ENCODE measurements at regions not wholly inside any gene's neighbourhood (a gene's known extent, or its start where the extent isn't known, plus 50 kb on each side); places are given as distances from the start of the nearest gene placed in this dataset.

- Histone ChIP-seq H3K9me3 (peaks cover 0 to 4% (median 0%) of the 10 kb centered on the region in 3 donors), H3K4me1 (peaks cover 0 to 10% (median 0%) of the 10 kb centered on the region in 4 donors), H3K36me3 (no peaks in the 10 kb centered on the region), H3K4me3 (no peak overlapping the region), H3K27ac (no peak overlapping the region), H3K27me3 (no peaks in the 10 kb centered on the region)
- TF ChIP-seq, protein P1, sequence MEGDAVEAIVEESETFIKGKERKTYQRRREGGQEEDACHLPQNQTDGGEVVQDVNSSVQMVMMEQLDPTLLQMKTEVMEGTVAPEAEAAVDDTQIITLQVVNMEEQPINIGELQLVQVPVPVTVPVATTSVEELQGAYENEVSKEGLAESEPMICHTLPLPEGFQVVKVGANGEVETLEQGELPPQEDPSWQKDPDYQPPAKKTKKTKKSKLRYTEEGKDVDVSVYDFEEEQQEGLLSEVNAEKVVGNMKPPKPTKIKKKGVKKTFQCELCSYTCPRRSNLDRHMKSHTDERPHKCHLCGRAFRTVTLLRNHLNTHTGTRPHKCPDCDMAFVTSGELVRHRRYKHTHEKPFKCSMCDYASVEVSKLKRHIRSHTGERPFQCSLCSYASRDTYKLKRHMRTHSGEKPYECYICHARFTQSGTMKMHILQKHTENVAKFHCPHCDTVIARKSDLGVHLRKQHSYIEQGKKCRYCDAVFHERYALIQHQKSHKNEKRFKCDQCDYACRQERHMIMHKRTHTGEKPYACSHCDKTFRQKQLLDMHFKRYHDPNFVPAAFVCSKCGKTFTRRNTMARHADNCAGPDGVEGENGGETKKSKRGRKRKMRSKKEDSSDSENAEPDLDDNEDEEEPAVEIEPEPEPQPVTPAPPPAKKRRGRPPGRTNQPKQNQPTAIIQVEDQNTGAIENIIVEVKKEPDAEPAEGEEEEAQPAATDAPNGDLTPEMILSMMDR (IDR thresholded peaks at IDR 0.05), result no peak
- no peak for DNase-seq
- intact Hi-C loops (cut with DNase I; ENCODE audit: low total_unique reads), result no loop called here
Measured at GRCh38 chr3:72678867-72679266, 169.4 kb downstream of the SHQ1 start.

DNA sequence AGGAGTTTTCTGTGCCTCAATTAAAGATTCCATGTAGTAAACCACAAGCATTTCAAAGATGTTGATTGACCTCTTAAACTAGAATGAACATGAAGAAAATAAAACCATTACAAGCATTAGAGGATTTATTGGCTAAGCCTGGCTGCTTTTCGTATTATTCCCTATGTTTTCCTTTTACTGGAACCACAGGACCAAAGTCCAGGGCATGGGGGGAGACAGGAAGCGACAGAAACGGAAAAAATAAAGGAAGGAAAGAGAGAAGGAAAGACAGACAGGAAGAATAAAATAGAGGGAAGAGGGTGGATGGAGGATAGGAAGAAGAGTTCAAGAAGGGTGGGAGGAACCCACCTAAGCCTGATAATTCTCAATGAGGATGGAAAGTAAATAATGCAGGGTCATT lies 169.9 kb downstream of the SHQ1 start:
- H3K4me1 ChIP-seq, result peaks cover 0 to 10% (median 0%) of the 10 kb centered on the region in 4 donors
- intact Hi-C loops (cut with DNase I; ENCODE audit: low total_unique reads), result no loop called here
- no peaks in the 10 kb centered on the region for H3K27me3 ChIP-seq
- H3K9me3 ChIP-seq, result peaks cover 0 to 4% (median 0%) of the 10 kb centered on the region in 3 donors
- TF ChIP-seq, protein P1 (IDR thresholded peaks at IDR 0.05), result no peak
- H3K4me3 ChIP-seq, result no peak overlapping the region
- DNase-seq, result no peak
- no peaks in the 10 kb centered on the region for H3K36me3 ChIP-seq
- no peak overlapping the region for H3K27ac ChIP-seq

- Histone ChIP-seq H3K4me3 (no peak overlapping the region), H3K27me3 (peaks cover 0 to 2% of the 10 kb centered on the region in 2 donors), H3K4me1 (peaks cover 0 to 10% (median 0%) of the 10 kb centered on the region in 4 donors), H3K36me3 (no peaks in the 10 kb centered on the region), H3K9me3 (no peaks in the 10 kb centered on the region), H3K27ac (no peak overlapping the region)
- intact Hi-C loops (cut with DNase I; ENCODE audit: low total_unique reads), result no loop called here
- TF ChIP-seq, protein P1 (IDR thresholded peaks at IDR 0.05), result no peak
- DNase-seq, result no peak
Measured at GRCh38 chr3:72675243-72675642, 173.0 kb downstream of the SHQ1 start.

DNA sequence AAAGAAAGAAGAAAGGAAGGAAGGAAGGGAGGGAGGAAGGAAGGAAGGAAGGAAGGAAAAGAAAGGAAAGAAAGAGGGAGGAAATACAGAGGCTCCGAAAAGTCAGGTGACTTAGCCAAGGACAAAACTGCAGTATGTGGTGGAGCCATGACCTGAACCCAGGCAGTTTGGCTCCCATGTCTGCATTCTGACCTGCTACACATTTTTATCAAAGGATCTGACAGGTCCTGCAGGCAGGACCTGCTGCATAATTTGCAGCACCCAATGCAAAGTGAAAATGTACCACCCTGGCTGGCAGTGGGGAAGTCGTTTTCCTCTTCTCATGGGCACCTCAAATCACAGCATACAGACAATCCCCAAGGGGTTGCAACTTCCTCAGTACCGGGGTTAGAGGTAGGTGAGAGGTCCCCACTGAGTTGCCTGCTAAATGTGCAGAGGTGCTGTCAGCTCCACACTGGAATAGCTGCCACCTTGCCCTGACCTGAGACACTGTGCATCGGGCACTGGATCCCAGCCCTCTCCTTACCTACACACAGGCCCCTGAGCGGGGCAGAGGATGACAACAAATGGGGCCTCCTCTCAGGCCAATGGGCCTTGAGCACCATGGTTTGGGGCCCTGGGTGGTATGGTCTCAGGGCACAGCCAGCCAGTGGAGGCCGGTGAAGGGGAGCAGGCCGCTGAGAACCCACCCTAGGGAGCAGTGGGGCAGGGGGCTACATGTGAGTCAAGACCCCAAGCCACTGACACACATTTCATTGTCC lies 175.1 kb downstream of the SHQ1 start:
- Histone ChIP-seq H3K36me3 (no peaks in the 10 kb centered on the region), H3K4me3 (no peak overlapping the region), H3K9me3 (no peaks in the 10 kb centered on the region), H3K27ac (no peak overlapping the region), H3K27me3 (peaks cover 0 to 2% of the 10 kb centered on the region in 2 donors), H3K4me1 (no peaks in the 10 kb centered on the region)
- DNase-seq, result no peak
- intact Hi-C loops (cut with DNase I; ENCODE audit: low total_unique reads), result no loop called here
- TF ChIP-seq, protein P1 (IDR thresholded peaks at IDR 0.05), result no peak

DNA sequence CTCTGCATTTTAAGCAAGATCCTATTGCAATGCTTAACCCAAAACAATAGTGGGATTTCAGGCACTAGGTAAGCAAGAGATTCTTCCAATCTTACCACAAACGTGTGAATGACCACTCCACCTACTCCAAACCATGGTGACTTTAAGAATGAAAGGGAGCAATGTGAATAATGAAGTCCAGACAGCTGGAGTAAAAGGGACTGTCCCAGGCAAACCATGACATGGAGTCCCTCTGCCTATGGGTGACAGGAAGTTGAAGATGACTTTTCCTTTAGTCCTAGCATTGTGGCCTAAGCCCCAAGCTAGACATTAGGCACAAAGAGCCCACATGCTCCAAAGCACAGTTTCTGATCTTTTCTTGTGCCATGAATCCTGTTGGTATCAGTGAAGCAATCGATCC lies 179.0 kb downstream of the SHQ1 start:
- TF ChIP-seq, protein P1 (IDR thresholded peaks at IDR 0.05), result no peak
- H3K36me3 ChIP-seq, result no peaks in the 10 kb centered on the region
- H3K9me3 ChIP-seq, result no peaks in the 10 kb centered on the region
- peaks cover 0 to 2% of the 10 kb centered on the region in 2 donors for H3K27me3 ChIP-seq
- H3K4me1 ChIP-seq, result peaks cover 0 to 12% (median 7%) of the 10 kb centered on the region in 4 donors
- intact Hi-C loops (cut with DNase I; ENCODE audit: low total_unique reads), result no loop called here
- DNase-seq, result no peak
- no peak overlapping the region for H3K27ac ChIP-seq
- no peak overlapping the region for H3K4me3 ChIP-seq

Measured in tibial artery (tissue), 4 donors.